Dendritic cell treated with granulocyte-macrophage colony-stimulating factor and Interleukin-4, amounts not matched to agents 40 ng/mL and 50 ng/mL, for 4 days (primary cell): ENCODE measurements at regions not wholly inside any gene's neighbourhood (a gene's known extent, or its start where the extent isn't known, plus 50 kb on each side); places are given as distances from the start of the nearest gene placed in this dataset.
"Not testable (repeated sequence)": the region's sequence is repeated elsewhere in the genome, so short reads cannot be mapped to it uniquely, and the experiment has no call there.

Experiments
- H3K27ac Mint-ChIP-seq: one replicate; pipeline ENCODE4 v1.8.0; 2022; ENCODE audit warnings: mild to moderate bottlenecking, mixed read lengths
- H3K27me3 Mint-ChIP-seq: one replicate; pipeline ENCODE4 v1.8.0; 2022; ENCODE audit warnings: mild to moderate bottlenecking, mixed read lengths
- H3K36me3 Mint-ChIP-seq: one replicate; pipeline ENCODE4 v1.8.0; 2022; ENCODE audit warnings: low read depth, mixed read lengths
- H3K4me1 Mint-ChIP-seq: one replicate; pipeline ENCODE4 v1.8.0; 2022; ENCODE audit warnings: low read depth, mixed read lengths
- H3K4me3 Mint-ChIP-seq: one replicate; pipeline ENCODE4 v1.8.0; 2022; ENCODE audit warnings: mild to moderate bottlenecking, moderate library complexity, mixed read lengths
- H3K9me3 Mint-ChIP-seq: one replicate; pipeline ENCODE4 v1.8.0; 2022; ENCODE audit warnings: mixed read lengths
- intact Hi-C: fragments of 100-400 bp; cut with micrococcal nuclease; formaldehyde crosslinking; loops from one replicate; pipeline ENCODE4 v1.15.0; 2022

DNA sequence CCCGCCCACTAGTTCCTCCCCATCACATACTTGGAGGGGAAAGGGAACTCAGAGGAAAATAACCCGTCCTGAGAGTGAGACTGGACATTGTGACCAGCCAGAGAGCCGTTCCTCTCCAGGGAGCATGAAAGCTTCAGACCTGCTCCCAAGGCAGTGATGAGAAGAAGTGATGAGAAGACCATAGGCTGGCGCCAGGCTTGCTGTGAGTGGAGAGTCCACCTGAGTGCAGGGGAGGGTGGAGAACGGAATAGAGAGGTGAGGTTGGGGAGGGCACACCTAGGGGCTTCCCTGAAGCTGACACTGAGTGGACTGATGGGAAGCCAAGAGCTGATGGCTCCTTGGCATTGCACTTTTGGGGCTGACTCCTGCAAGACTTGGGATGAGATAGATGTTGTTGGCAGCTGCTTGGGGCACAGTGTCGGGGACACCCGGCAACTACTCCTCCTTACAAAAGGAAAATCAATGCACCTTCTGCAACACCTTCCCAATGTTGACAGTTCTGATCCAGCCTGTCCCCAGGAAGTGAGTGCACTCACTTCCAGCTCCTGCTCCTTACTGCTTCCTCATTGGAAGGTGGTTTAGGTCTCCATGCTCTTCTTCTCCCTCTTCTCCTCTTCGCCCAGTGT lies 79.4 kb downstream of the EMX2 start:
- no peak overlapping the region for H3K4me3 Mint-ChIP-seq
- no peak overlapping the region for H3K27ac Mint-ChIP-seq
- no peaks in the 10 kb centered on the region for H3K4me1 Mint-ChIP-seq
- H3K9me3 Mint-ChIP-seq, result no peaks in the 10 kb centered on the region
- no peaks in the 10 kb centered on the region for H3K36me3 Mint-ChIP-seq
- no peaks in the 10 kb centered on the region for H3K27me3 Mint-ChIP-seq
- intact Hi-C loops, result no loop called here

- no peaks in the 10 kb centered on the region for H3K4me1 Mint-ChIP-seq
- no peak overlapping the region for H3K4me3 Mint-ChIP-seq
- no peaks in the 10 kb centered on the region for H3K9me3 Mint-ChIP-seq
- no peaks in the 10 kb centered on the region for H3K36me3 Mint-ChIP-seq
- no peak overlapping the region for H3K27ac Mint-ChIP-seq
- no peaks in the 10 kb centered on the region for H3K27me3 Mint-ChIP-seq
- intact Hi-C loops, result no loop called here
These were observed 80.1 kb downstream of the EMX2 start for GRCh38 chr10:117622471-117623184.

DNA sequence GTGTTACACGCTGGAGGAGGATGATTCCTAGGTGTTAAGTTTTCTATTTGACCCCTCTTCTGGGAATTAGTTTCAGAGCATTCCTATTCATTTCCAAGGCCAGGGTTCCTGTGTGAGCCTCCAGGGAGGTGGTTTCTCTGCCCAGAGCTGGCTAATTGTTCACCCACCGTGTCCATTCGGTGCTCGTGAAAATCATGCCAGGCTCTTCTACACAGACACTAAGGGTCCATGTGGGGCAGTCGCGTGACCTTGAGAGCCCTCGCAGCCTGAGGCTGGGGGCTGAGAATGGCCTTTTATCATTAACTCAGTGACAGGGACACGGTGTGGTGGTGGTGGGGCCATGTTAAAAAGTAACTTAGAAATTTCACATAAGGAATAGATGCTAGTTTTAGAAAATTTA lies 83.7 kb downstream of the EMX2 start:
- Mint-ChIP-seq H3K27ac (no peak overlapping the region), H3K4me1 (no peaks in the 10 kb centered on the region), H3K36me3 (no peaks in the 10 kb centered on the region), H3K4me3 (no peak overlapping the region), H3K27me3 (no peaks in the 10 kb centered on the region), H3K9me3 (no peaks in the 10 kb centered on the region)
- intact Hi-C loops, result no loop called here

GRCh38 chr10:117627561-117627960 lies 85.0 kb downstream of the EMX2 start:
- Mint-ChIP-seq H3K9me3 (no peaks in the 10 kb centered on the region), H3K36me3 (no peaks in the 10 kb centered on the region), H3K27ac (no peak overlapping the region), H3K27me3 (no peaks in the 10 kb centered on the region), H3K4me3 (no peak overlapping the region), H3K4me1 (no peaks in the 10 kb centered on the region)
- intact Hi-C loops, result no loop called here

DNA sequence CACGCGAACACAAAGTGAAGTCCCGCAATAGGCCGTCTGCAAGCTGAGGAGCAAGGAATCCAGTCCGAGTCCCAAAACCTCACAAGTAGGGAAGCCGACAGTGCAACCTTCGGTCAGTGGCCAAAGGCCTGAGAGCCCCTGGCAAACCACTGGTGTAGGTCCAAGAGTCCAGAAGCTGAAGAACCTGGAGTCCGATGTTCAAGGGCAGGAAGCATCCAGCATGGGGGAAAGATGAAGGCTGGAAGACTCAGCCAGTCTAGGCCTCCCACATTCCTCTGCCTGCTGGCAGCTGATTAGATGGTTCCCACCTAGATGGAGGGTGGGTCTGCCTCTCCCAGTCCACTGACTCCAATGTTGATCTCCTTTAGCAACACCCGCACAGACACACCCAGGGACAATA lies 87.2 kb downstream of the EMX2 start:
- H3K27ac Mint-ChIP-seq, H3K9me3 Mint-ChIP-seq, H3K4me3 Mint-ChIP-seq, H3K36me3 Mint-ChIP-seq, H3K27me3 Mint-ChIP-seq, intact Hi-C loops, H3K4me1 Mint-ChIP-seq: not testable (repeated sequence)

DNA sequence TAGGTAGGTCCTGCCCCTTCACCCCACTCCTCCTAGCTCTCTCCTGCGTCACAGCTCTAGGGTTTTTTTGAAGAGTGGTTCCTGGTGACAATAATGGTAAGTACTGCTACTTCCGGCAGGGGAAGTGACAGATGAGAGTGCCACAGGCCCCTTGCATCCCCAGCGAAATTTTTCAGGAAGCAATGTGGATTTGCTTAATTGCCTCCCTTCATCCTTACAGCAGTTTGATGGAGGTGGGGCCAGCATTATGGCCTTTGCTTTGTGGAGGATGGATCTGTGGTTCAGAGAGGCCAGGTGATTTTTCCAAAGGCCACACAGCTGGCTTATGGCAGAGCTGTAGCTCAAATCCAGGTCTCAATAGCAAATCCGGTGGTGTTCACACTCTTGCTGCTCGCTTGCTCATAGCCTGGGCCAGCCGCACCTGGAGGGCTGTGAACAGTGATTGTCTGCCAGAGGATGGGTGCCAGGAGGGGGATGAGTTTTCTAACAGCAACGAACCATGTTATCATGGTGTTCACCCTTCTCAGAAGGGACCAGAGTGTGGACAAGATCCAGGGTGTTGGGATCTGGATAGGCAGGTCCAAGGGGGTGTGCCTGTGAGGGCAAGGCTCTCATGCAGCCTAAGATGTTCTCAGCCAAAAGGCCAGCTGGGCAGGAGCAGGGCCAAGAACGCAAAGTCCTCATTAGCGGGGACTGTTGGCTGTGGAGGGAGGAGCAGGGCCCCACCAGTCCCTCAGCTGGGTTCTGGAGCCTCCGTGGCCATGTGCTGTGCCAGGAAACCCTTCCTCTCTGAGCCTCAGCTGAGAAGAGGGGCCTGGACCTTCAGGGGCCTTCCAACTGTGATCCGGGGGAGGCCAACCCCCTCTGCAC lies 89.0 kb downstream of the EMX2 start:
- H3K4me1 Mint-ChIP-seq, result no peaks in the 10 kb centered on the region
- no peak overlapping the region for H3K27ac Mint-ChIP-seq

DNA sequence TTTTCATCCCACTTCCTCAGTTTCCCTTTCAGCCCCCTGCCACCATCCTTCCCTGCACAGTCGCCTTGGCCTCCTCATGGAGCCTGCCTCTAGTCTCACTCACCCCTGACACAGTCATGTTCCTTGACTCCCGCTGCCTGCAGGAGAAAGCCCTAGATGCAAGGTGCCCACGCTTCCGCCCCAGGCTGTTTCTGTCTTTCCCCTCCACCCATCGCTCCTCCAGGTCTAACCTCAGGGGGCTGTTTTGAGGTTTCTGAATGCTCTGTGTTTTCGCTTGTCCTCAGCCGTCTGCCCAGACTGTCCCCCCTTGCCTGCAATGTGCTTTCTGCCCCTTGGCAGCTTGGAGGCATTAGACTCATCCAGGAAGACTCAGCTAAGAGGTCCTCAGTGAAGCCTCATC lies 89.9 kb downstream of the EMX2 start:
- Mint-ChIP-seq H3K4me1 (no peaks in the 10 kb centered on the region), H3K27ac (no peak overlapping the region), H3K9me3 (no peaks in the 10 kb centered on the region), H3K27me3 (no peaks in the 10 kb centered on the region), H3K36me3 (no peaks in the 10 kb centered on the region), H3K4me3 (no peak overlapping the region)
- intact Hi-C loops, result no loop called here

More for the DNA sequence above, 89.0 kb downstream of the EMX2 start:
- intact Hi-C loops, result no loop called here
- Mint-ChIP-seq H3K27me3 (no peaks in the 10 kb centered on the region), H3K36me3 (no peaks in the 10 kb centered on the region), H3K9me3 (no peaks in the 10 kb centered on the region), H3K4me3 (no peak overlapping the region)

DNA sequence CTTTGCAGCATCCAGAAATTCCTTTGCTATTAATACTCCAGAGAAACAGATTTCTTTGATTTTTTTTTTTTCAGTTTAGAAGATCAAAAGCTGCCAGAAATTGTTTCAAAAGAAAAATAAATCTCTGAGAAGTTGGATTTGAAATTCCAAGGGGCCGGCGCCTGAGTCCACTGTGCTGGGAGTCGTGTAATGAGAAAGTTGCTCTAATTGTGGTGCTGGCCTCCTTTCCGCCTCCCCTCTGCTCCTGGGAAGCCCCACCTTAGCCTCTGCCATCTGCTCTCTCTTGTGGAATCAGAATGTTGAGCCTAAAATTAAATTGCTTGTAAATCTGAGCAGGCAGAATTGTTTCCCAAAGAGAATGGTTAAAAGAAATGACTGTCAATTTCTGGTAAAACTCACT lies 93.3 kb downstream of the EMX2 start:
- H3K4me3 Mint-ChIP-seq, result no peak overlapping the region
- H3K27ac Mint-ChIP-seq, result no peak overlapping the region
- no peaks in the 10 kb centered on the region for H3K36me3 Mint-ChIP-seq
- intact Hi-C loops, result no loop called here
- H3K9me3 Mint-ChIP-seq, result no peaks in the 10 kb centered on the region
- peaks cover 6% of the 10 kb centered on the region for H3K27me3 Mint-ChIP-seq
- no peaks in the 10 kb centered on the region for H3K4me1 Mint-ChIP-seq

- H3K27me3 Mint-ChIP-seq, result peaks cover 6% of the 10 kb centered on the region
- H3K36me3 Mint-ChIP-seq, result no peaks in the 10 kb centered on the region
- no peaks in the 10 kb centered on the region for H3K9me3 Mint-ChIP-seq
- no peak overlapping the region for H3K27ac Mint-ChIP-seq
- intact Hi-C loops, result no loop called here
- H3K4me1 Mint-ChIP-seq, result no peaks in the 10 kb centered on the region
- no peak overlapping the region for H3K4me3 Mint-ChIP-seq
These were observed 95.7 kb downstream of the EMX2 start for GRCh38 chr10:117638200-117638599.

DNA sequence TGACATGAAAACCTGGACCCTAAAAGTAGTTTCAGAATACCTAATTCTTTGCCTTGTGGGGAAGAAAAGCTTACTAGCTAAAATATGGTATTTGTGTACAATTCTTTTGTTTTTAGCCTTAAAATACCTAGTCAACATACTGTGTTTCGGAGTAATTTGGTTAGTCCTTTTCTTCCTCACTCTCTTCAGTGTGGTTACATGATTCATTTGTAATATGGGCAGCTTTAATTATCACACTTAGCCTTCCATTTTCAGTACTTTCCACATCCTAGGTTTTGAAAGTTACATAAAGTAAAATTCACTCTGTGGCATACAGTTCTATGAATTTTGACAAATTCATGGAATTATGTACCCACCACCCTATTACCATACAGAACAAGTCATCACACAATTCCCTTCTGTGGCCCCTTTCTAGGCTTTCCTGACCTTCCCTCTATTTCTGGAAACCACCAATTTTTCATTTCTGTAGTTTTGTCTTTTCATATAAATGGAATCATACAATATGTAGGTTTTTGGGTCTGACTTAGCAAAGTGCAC lies 96.2 kb downstream of the EMX2 start:
- Mint-ChIP-seq H3K27me3 (peaks cover 6% of the 10 kb centered on the region), H3K4me3 (no peak overlapping the region), H3K27ac (no peak overlapping the region), H3K4me1 (no peaks in the 10 kb centered on the region), H3K9me3 (no peaks in the 10 kb centered on the region), H3K36me3 (no peaks in the 10 kb centered on the region)
- intact Hi-C loops, result no loop called here

DNA sequence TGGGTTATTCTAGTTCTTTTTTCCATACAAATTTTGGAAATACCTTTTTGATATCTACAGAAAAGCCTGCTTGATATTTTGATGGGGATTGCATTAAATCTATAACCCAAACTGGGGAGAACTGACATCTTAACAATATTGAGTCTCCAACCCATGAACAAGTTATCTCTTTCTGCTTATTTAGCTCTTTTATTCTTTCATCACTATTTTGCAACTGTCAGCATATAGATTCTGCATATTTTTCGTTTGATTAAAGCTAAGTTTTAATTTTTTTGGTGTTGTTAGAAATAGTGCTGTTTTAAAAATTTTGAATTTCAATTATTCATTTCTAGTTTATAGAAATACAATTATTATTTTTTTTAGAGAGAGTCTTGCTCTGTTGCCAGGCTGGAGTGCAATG lies 97.9 kb downstream of the EMX2 start:
- intact Hi-C loops, result no loop called here
- Mint-ChIP-seq H3K27me3 (peaks cover 9% of the 10 kb centered on the region), H3K4me1 (no peaks in the 10 kb centered on the region), H3K36me3 (no peaks in the 10 kb centered on the region), H3K4me3 (no peak overlapping the region), H3K27ac (no peak overlapping the region), H3K9me3 (no peaks in the 10 kb centered on the region)

DNA sequence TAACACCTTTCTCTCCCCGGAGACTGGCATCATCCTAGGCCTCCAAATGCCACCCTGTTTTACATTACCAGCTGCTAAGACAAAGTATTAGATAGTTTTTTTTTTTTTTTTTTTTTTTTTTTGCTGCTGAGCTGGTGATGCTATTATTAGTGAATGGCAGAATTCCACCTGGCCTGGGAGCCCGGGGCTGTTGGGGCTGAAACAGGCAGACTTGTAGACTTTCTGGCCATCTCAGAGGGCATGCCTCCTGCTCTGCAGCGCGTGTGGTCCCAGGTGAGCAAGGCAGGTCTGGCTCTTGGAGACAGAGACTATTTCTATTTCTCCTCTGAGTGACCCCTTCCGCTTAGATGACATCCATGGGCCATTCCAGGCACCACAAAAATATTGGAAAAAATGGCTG lies 104.2 kb downstream of the EMX2 start:
- Mint-ChIP-seq H3K9me3 (no peaks in the 10 kb centered on the region), H3K4me3 (no peak overlapping the region), H3K27me3 (peaks cover 3% of the 10 kb centered on the region), H3K36me3 (no peaks in the 10 kb centered on the region), H3K4me1 (no peaks in the 10 kb centered on the region), H3K27ac (no peak overlapping the region)
- intact Hi-C loops, result no loop called here

DNA sequence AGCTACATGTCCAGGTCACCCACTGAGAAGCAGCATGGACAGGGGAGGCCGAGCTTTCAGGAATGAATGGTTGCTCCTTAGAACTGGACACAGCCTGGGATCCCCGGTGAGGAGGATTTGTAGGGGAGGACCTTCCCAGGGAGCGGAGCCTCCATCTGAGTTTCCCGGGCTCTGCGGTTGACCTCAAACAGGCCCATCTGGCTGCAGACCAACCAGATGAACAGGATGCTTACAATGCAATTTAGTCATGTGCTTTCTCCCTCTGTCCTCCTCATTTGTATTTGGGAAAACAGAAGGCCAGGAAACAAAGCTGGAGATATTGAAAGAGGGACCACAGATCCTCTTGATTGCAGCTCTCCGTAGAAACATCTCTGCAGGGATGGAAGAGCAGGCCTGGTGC lies 104.8 kb downstream of the EMX2 start:
- H3K9me3 Mint-ChIP-seq, result no peaks in the 10 kb centered on the region
- H3K4me3 Mint-ChIP-seq, result no peak overlapping the region
- H3K36me3 Mint-ChIP-seq, result no peaks in the 10 kb centered on the region
- H3K27me3 Mint-ChIP-seq, result peaks cover 3% of the 10 kb centered on the region
- H3K4me1 Mint-ChIP-seq, result no peaks in the 10 kb centered on the region
- no peak overlapping the region for H3K27ac Mint-ChIP-seq
- intact Hi-C loops, result no loop called here

DNA sequence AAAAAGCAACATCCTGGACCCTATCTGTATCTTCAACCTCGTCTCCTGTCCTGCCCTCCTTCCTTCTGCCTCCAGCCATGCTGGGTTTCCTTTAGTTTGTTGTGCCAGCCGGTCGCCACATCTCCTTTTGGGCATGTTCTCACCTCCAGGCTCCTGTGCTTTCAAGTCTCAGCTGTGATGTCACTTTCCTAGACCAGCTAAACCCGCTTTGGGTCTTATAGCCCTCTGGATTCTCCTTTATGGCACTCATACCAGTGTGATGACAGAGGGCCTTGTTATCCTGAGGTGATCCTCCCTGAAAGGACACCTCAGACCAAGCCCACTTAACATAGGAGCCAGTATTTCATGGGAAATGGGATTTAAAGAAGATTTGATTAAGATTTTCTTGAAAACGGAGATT lies 108.6 kb downstream of the EMX2 start:
- Mint-ChIP-seq H3K4me1 (no peaks in the 10 kb centered on the region), H3K36me3 (no peaks in the 10 kb centered on the region), H3K4me3 (no peak overlapping the region), H3K27ac (no peak overlapping the region), H3K9me3 (no peaks in the 10 kb centered on the region), H3K27me3 (no peaks in the 10 kb centered on the region)
- intact Hi-C loops, result no loop called here
